Subcutaneous abdominal adipose tissue (tissue), 5 donors: ENCODE measurements at regions not wholly inside any gene's neighbourhood (a gene's known extent, or its start where the extent isn't known, plus 50 kb on each side); places are given as distances from the start of the nearest gene placed in this dataset.

Source experiments
- H3K27ac ChIP-seq: one replicate; pipeline ENCODE4 v1.7.0; 2013; ENCODE audit warnings: low read depth, mild to moderate bottlenecking, inconsistent platforms, low read length, moderate library complexity
- H3K27me3 ChIP-seq, 5 donors: one replicate each; pipeline ENCODE4 v1.7.0; 2013; ENCODE audit warnings: low read length in 5 of 5, inconsistent platforms in 1 of 5; ENCODE audit not compliant: control insufficient read depth in 5 of 5, insufficient read depth in 4 of 5
- H3K36me3 ChIP-seq, 5 donors: one replicate each; pipeline ENCODE4 v1.7.0; 2013; ENCODE audit warnings: low read length in 5 of 5; ENCODE audit not compliant: control insufficient read depth in 5 of 5, insufficient read depth in 5 of 5
- H3K4me1 ChIP-seq, 5 donors: one replicate each; pipeline ENCODE4 v1.7.0; 2013; ENCODE audit warnings: low read length in 5 of 5, mild to moderate bottlenecking in 3 of 5, moderate library complexity in 1 of 5; ENCODE audit not compliant: control insufficient read depth in 5 of 5, insufficient read depth in 5 of 5
- H3K4me3 ChIP-seq, 5 donors: one replicate each; pipeline ENCODE4 v1.7.0; 2013; ENCODE audit warnings: low read length in 5 of 5, low read depth in 1 of 5
- H3K9ac ChIP-seq, 5 donors: one replicate each; pipeline ENCODE4 v1.7.0; 2013; ENCODE audit warnings: low read length in 5 of 5, mild to moderate bottlenecking in 4 of 5, moderate library complexity in 3 of 5
- H3K9me3 ChIP-seq, 5 donors: one replicate each; pipeline ENCODE4 v1.7.0; 2013; ENCODE audit warnings: low read length in 5 of 5; ENCODE audit not compliant: control insufficient read depth in 5 of 5
- donor health status: healthy.
- donor health status: healthy.
- donor health status: healthy.
- donor health status: healthy.
- donor health status: healthy.

GRCh38 chr9:13904311-13904710 lies 409.6 kb downstream of the NFIB start:
- Histone ChIP-seq H3K4me3 (no peak overlapping the region), H3K36me3 (no peaks in the 10 kb centered on the region), H3K27me3 (no peaks in the 10 kb centered on the region), H3K9me3 (no peaks in the 10 kb centered on the region), H3K27ac (no peak overlapping the region), H3K9ac (no peak overlapping the region), H3K4me1 (peaks cover 1 to 13% (median 11%) of the 10 kb centered on the region in 5 donors)

DNA sequence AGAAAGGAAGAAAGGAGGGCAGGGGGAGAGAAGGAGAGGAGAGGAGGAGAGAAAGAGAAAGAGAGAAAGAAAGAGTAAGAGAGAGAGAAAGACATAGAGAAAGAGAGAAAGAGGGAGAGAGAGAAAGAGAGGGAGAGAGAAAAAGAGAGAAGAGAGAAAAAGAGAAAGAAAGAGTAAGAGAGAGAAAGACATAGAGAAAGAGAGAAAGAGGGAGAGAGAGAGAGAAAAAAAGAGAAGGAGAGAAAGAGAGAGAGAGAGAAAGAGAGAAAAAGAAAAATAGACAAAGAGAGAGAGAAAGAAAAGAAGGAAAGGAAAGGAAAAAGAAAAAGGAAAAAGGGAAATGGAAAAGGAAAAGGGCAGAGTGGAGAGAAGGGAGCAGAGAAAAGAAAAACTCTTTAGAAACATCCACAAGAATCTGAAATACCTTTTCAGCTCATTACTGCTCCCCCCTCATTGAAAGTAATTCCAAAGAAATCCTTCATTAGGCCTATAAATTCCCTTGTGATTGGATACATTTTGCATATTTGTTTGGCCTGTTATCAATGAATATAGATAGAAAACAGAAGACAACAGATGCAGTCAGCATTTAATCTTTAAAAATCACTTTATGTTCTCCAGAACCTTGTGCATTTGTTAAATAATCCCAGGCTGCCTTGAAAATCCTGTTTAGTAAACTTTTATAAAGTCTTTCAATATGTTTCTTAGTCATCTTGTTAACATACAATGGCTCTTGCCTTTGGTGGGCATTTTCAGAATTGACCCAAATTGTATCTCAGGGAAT lies 411.5 kb downstream of the NFIB start:
- Histone ChIP-seq H3K4me3 (no peak overlapping the region), H3K4me1 (peaks cover 1 to 17% (median 12%) of the 10 kb centered on the region in 5 donors), H3K9me3 (no peaks in the 10 kb centered on the region), H3K36me3 (no peaks in the 10 kb centered on the region), H3K9ac (no peak overlapping the region), H3K27ac (no peak overlapping the region), H3K27me3 (no peaks in the 10 kb centered on the region)

GRCh38 chr9:13901176-13901575 lies 412.8 kb downstream of the NFIB start:
- peak overlapping the region; percentile 9 for H3K27ac ChIP-seq
- H3K9ac ChIP-seq, result no peak overlapping the region
- H3K27me3 ChIP-seq, result no peaks in the 10 kb centered on the region
- H3K9me3 ChIP-seq, result no peaks in the 10 kb centered on the region
- peaks cover 1 to 26% (median 23%) of the 10 kb centered on the region in 5 donors for H3K4me1 ChIP-seq
- H3K4me3 ChIP-seq, result no peak overlapping the region
- H3K36me3 ChIP-seq, result no peaks in the 10 kb centered on the region

GRCh38 chr9:13900449-13900848 lies 413.5 kb downstream of the NFIB start:
- peak overlapping the region; percentile 67 for H3K27ac ChIP-seq
- H3K4me1 ChIP-seq, result peaks cover 1 to 29% (median 26%) of the 10 kb centered on the region in 5 donors
- no peak overlapping the region for H3K4me3 ChIP-seq
- no peaks in the 10 kb centered on the region for H3K36me3 ChIP-seq
- H3K9ac ChIP-seq, result no peak overlapping the region
- H3K9me3 ChIP-seq, result no peaks in the 10 kb centered on the region
- no peaks in the 10 kb centered on the region for H3K27me3 ChIP-seq

DNA sequence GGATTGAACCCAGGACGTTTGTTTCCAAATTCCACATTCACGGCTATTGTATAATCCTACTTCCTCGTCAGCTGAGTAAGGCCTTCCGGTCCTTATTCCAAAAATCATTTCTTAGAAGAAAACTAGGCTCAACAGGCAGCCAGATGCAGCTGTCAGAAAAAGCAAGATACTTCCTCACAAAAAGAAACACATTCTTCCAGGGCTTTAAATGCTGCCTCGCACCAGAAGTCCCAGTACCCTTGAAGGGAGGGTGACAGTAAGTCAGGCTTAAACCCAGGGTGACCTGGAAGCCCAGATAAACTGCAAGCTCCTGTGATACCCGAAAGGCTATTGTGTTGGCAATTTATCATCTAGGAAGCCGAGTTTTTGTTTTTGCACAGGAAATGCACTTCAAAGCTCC lies 414.0 kb downstream of the NFIB start:
- peak overlapping the region; percentile 67 for H3K27ac ChIP-seq
- H3K4me3 ChIP-seq, result peak overlapping the region in 1 of 5 donors; percentile 39
- no peaks in the 10 kb centered on the region for H3K27me3 ChIP-seq
- H3K4me1 ChIP-seq, result peaks cover 1 to 29% (median 26%) of the 10 kb centered on the region in 5 donors
- peak overlapping the region in 1 of 5 donors; percentile 49 for H3K9ac ChIP-seq
- H3K36me3 ChIP-seq, result no peaks in the 10 kb centered on the region
- no peaks in the 10 kb centered on the region for H3K9me3 ChIP-seq

GRCh38 chr9:13898957-13899356 lies 415.0 kb downstream of the NFIB start:
- Histone ChIP-seq H3K36me3 (no peaks in the 10 kb centered on the region), H3K27ac (no peak overlapping the region), H3K4me3 (no peak overlapping the region), H3K4me1 (peaks cover 1 to 29% (median 26%) of the 10 kb centered on the region in 5 donors), H3K9ac (no peak overlapping the region), H3K27me3 (no peaks in the 10 kb centered on the region), H3K9me3 (no peaks in the 10 kb centered on the region)

- no peaks in the 10 kb centered on the region for H3K9me3 ChIP-seq
- H3K27me3 ChIP-seq, result no peaks in the 10 kb centered on the region
- H3K27ac ChIP-seq, result peak overlapping the region; percentile 71
- no peak overlapping the region for H3K4me3 ChIP-seq
- H3K9ac ChIP-seq, result no peak overlapping the region
- peaks cover 1 to 29% (median 26%) of the 10 kb centered on the region in 5 donors for H3K4me1 ChIP-seq
- H3K36me3 ChIP-seq, result no peaks in the 10 kb centered on the region
These were observed 416.8 kb downstream of the NFIB start for GRCh38 chr9:13896922-13897835.

DNA sequence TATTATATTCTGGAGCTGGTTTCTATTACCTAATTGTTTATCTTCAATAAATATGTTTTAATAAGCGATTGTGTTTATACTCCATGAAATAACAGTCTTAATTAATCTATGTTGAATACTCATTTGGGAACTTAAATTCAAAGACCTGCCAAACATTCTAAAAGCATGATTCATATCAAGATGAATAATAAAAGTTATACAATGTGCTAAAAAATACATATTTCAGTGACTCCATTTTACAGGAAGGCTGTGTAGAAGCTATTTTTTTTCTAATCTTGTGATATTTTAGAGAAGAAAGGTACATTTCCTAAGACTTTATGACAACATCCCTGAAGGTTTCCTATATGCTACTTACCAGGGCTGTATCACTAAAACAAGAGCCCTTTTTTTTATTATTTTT lies 417.9 kb downstream of the NFIB start:
- Histone ChIP-seq H3K36me3 (no peaks in the 10 kb centered on the region), H3K4me1 (peaks cover 1 to 29% (median 24%) of the 10 kb centered on the region in 5 donors), H3K9ac (no peak overlapping the region), H3K4me3 (no peak overlapping the region), H3K27ac (peak overlapping the region; percentile 71), H3K27me3 (no peaks in the 10 kb centered on the region), H3K9me3 (no peaks in the 10 kb centered on the region)

DNA sequence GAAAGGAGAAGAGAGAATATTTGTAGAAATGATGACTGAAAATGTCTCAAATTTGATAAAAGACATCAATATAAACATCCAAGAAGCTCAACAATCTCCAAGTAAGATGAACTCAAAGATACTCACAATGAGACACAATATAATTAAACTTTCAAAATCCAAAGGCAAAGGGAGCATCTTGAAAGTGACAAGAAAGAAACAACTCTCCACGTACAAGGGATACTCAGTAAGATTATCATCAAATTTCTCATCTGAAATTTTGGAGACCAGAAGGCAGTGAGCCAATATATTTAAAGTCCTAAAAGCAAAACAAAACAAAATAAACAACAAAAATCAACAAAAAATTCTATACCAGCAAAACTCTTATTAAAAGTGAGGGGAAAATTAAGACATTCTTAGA lies 428.7 kb downstream of the NFIB start:
- no peaks in the 10 kb centered on the region for H3K4me1 ChIP-seq
- H3K36me3 ChIP-seq, result no peaks in the 10 kb centered on the region
- H3K9ac ChIP-seq, result no peak overlapping the region
- peak overlapping the region in 1 of 5 donors; percentile 22 for H3K4me3 ChIP-seq
- H3K27ac ChIP-seq, result no peak overlapping the region
- peaks cover 0 to 10% (median 5%) of the 10 kb centered on the region in 5 donors for H3K9me3 ChIP-seq
- no peaks in the 10 kb centered on the region for H3K27me3 ChIP-seq

DNA sequence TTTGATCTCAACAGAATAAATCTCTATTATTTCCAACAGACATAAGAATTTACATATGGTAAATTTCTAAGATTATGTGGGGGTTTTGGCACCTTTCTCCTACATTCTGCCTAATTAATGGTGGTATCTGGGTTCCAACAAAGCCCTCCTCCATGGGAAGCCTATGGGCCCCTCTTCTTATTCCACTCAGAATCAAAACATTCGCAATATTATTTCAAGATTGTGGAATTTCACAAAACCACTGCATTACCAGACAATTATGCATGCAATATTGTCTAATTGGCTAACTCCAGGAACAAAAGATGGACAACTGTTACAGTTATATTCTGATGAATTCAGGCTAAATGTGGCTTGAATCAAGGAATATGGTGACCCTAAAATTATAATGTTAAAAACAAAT lies 434.0 kb downstream of the NFIB start:
- no peaks in the 10 kb centered on the region for H3K4me1 ChIP-seq
- H3K4me3 ChIP-seq, result no peak overlapping the region
- H3K9me3 ChIP-seq, result peaks cover 0 to 6% (median 3%) of the 10 kb centered on the region in 5 donors
- no peaks in the 10 kb centered on the region for H3K36me3 ChIP-seq
- H3K9ac ChIP-seq, result no peak overlapping the region
- no peak overlapping the region for H3K27ac ChIP-seq
- no peaks in the 10 kb centered on the region for H3K27me3 ChIP-seq
